GM21619 (cell line): ENCODE measurements at regions not wholly inside any gene's neighbourhood (a gene's known extent, or its start where the extent isn't known, plus 50 kb on each side); places are given as distances from the start of the nearest gene placed in this dataset.

Experiments
- ATAC-seq: cut with Tn5 transposase; IDR thresholded peaks from one replicate; pipeline ENCODE4 v1.9.1; 2021; ENCODE audit not compliant: unreplicated experiment

DNA sequence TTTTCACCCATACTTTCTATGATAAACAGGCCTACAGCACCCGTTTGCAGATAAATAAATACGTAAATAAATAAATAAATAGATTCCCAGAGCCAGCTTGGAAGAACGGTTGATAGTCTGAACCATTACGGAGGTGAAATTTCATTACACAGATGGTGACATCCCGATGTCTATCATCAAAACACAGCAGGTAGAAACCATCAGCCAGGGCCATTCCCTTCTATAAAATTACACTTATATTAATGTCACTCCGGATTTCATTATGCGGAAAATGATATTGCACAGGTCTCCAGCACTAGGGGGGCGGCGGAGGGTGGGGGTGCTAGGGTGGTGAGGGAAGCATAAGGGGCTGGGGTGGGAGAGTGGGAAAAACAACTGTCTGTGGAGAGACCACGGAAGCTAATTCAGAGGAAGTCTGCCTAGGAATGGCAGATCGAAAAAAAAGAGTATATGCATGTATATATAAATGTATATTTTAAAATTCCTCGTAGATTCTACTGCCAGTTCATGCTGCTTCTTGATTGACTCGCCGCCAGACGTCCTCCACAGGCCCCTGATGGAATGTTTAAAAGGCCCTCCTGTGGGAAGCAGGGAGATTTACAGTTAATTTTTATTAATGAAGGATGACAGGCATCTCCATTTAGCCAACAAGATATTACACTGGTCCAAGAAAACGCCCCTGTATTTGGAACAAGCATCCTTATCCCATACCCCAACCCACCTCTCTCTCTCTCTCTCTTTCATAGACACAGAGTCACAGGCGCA lies 1906.0 kb upstream of the PIK3C3 start:
- ATAC-seq, result no peak

DNA sequence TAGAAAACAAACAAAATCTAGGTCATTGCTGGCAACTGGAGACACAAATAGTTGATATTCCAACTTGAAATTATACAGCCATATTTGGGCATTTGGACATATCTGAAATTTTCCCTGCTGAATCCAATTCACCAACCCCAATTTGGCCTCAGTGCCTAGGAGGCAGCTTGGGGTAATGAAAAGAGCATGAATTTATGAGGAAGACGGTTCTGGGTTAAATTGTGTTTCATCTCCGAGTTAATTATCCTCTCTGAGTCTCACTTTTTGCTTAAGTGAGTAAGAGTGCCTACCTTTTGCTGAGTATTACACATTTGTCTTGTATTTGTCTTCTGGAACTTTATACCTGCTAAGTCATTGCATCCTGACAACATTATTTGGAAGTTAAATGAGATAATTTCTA lies 1906.8 kb upstream of the PIK3C3 start:
- no peak for ATAC-seq

DNA sequence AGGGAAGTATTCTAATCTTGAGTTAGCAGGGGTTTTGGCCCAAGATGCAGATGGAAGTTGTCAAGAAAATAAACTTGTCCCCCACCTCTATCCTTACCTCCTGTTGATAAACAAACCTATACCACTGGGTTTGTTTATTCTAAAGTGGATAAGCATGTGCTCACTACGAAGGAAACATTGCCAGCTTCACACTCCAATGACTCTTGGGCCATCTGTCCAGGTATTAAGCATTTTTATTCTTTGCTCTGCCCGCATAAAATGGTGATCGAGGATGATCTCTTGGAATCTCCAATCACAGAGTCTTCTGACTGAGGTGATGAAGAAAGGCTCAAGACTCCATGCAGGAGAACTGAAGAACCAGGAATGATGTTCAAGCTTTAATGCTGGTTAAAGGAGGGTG lies 1908.4 kb upstream of the PIK3C3 start:
- ATAC-seq, result no peak

DNA sequence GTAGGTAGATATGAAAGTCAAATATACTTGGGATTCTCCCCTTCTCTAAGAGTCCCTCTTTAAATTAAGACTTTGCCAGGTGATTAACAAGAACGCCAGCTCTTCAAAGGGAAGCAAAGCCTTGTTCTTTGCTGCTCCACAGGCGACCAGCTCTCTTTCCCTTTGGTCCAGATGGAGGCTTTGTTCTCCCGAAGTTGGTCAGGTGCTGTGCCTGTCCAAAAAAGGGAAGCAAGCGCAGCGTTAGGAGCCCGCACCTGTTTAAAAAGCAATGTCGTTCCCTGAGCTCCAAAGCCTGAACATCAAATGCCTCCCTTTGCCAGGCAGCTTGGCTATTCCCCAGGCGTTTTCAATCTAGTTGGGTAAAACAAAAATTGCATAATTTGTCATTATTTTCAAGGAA lies 1913.1 kb upstream of the PIK3C3 start:
- no peak for ATAC-seq

DNA sequence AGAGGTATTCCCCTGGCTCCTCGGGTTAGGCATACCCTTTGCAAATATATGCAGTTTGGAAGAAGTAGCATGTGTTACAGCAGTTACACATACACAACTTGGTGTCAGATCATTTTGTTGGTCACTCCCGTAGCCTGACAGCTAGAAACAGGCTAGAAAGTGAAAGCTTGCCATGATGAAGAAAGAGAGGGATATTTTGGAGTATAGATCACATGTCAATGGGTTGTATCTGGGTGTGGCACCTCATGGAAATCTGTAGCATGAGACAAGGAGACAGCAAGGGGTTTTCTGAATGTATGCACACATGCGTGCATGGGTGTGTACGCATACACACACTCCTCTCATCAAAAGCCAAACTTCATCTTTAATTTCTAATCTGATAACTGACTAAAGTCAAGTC lies 1914.5 kb upstream of the PIK3C3 start:
- no peak for ATAC-seq

DNA sequence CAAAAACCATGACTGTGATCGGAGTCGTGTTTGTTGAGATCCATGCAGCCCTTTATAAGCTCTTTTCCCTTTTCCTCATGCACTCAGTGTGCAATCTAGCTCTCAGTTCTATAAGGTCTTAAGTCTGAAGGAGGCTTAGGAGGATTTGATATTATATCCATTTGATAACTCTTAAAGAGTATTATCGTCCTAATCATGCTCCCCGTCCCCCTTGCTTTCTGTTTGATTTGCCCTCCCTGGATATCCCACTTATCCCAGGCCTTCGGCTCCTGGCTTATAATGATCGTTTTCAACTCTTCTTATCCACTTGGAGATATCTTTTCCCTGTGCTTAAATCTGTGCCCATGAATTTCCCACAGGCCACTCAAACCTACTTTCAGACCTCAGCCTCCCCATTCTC lies 1917.7 kb upstream of the PIK3C3 start:
- no peak for ATAC-seq

DNA sequence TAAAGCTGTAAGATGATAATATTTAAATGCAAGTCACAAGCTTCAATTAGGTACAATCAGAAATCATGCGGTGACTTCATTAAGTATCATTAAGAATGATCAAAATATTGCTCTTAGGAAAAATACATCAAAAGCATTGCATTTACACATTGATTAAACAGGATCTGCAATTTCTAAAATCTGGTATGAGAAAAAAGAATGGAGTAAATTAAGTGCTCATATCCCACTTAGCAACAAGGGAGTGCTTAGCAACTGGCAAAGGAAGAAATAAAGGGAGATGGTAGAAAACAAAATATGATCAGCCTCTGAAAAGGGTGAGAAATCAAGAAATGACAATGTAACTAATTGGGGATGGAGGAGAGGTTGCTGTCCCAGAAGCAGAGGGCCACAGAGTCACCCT lies 1918.2 kb upstream of the PIK3C3 start:
- ATAC-seq, result no peak

DNA sequence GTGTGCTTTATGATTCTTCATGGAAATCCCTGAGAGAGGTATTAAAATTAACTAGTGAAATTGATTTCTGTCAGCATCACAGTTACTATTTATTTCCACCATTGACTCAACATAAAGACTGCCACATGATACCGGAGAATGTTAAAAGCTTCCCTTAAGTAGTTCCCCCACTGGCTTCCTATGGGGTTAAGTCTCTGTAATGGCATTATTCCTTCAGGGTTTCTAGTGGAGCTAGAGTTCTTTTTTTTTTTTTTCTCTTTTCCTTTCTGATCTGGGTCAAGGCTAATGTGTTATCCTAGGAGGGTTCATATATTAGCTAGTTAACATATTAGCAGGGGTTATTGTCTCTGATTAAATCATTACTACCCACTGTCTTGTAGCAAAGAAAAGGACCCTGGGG lies 1919.1 kb upstream of the PIK3C3 start:
- no peak for ATAC-seq

DNA sequence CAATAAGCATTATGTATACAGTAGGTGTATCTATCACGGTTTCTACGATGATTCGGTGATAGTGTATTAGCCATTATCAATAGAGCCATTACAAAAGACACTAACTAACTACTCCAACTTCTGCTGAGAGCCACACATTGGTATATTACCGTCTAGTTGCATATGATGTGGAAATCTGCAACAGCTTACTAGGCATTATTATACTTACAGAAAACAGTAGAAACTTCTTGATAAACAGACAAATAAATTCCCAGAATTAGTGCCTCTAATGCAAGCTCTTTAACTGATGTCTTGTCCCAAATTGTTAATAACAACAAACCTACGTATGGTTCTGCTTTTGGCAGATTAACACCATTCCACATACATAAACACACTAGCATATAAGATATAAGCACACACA lies 1923.0 kb upstream of the PIK3C3 start:
- no peak for ATAC-seq

DNA sequence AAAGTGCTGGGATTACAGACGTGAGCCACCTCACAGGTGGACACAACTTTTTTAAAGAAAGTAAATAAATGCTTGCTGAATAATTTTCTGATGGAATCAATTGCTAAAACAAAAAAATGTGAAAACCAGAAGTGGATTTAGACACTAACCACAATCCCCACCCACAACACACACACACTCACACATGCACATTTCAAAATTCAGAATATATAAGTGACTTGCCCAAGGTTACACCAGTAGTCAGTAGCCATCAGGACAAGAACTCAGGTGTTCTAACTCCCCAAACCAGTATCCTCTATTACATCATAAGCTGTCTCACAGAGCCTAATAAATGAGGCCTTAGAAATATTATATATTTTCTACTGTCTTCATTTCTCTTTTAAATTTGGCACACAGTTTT lies 1923.6 kb upstream of the PIK3C3 start:
- ATAC-seq, result no peak

DNA sequence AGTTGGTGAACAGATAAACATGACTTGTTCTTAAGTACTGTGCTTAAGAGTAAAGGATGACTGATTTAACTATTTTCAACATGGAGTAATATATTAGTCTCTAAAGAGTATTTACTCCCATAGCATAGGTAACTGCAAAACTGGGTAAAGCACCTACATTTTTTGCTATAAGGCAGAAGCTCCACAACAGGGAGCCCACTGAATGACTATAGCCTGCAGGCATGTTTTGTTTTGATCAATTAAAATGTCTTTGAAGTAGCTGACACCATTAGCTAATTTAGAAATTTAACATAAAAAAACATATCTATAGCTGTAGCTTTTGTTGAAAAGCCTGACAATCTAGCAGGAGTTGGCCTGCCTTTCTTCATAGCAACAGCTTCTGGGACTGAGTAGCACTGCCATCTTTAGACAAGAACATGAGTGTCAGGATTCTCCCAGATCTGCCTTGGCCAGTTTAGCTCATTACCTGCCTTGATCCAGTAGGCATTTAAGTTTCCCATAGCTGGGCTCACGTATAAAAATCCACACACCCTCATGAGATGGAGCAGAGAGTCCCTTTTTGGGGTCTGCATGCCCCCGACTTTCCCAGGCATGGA lies 1935.1 kb upstream of the PIK3C3 start:
- ATAC-seq, result no peak

DNA sequence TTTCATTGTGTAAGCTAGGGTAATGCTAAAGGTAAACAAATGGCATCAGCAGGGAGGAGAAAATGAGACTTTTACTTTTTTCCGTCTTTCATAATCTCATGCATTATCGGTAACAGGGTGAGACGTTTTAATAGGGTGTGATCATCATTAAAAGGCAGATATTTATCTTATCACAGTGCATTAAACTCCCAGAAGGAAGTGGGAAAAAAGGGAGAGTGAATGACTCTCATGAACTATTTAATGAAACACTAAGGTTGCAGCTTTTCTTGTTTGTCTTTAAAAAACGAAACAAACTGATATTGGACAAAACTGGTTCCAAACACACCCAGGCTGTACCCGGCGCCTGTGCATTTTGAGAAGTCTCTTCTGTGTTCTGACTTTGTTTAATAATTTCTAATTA lies 1936.8 kb upstream of the PIK3C3 start:
- no peak for ATAC-seq

DNA sequence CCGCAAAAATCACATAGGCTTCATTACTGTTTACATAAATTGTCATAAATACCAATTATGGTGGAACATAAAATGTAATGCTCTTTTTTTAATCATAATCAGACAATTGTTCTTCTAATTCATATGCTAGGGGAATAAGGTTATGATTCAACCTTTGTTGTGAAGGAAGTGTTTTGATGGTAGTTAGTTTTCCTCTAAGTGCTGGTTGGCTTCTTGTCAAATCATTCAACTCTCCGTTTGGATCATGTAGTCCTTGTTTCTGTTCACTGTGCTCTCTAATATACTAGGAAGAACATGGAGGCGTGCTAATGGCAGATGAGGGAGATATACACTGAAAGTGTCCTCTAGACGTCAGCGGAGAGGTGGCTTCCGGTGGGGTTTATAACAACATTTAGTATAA lies 1938.0 kb upstream of the PIK3C3 start:
- ATAC-seq, result no peak

DNA sequence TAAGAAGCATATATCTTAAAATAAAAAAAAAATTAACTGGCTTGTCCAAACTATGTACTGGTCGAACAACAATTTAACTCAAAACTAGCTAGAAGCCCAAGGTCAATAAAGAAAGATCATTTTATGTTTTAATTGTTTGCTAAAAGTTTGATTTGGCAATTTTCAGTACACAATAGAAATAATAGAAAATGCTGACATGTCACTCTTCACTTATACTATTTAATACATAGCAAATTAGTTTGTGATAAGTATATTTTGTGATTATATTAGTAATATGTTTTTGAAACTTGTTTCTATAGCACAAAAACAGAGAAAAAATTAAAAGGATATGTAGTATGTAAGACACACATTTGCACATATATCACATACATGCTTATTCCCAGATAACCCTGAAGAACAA lies 1938.6 kb upstream of the PIK3C3 start:
- no peak for ATAC-seq

DNA sequence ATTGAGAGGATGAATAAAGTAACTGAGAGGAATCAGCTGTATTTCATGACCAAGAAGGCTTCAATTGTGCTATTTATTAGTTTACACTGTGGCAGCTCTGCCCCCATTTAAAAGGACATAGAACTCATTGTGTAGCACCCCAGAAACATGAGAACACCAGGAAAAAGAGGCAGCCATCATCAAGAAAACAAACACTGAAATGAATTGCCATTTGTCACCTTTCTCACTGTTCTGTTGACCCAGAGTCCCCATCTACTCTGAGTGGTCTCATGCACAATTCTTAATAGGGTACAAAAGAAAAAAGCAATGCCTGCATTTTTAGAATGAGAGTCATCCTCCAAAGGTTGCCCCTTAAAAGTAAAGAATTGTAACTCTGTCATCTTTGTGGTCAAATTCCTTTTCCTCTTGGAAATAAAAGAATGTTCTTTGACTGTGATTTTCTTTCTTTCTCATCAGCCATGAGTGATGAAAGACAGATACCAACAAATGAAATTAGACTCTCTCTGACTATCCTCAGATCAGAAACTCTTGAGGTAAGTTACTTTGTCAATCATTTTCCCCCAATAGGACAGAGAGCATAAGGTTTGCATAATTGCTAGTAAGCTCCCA lies 1941.9 kb upstream of the PIK3C3 start:
- ATAC-seq, result no peak

DNA sequence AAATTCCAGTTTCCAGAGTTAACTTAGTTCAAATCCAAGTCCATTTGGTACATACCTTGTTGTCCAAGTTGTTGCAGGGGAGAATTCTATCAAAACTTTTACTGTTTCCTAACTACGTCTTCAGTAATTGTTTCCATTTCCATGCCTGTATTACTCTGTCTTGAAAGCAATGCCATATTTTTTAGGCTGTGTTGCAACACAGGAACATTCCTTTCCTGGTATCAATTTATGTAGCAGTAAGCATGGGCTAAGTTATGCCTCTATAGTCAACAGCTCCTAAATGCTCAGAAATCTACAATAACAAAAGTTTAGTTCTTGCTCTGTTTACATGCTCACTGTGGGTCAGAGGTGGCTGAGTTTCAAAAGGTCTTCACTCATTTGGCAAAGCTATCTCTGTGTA lies 1943.8 kb upstream of the PIK3C3 start:
- no peak for ATAC-seq

DNA sequence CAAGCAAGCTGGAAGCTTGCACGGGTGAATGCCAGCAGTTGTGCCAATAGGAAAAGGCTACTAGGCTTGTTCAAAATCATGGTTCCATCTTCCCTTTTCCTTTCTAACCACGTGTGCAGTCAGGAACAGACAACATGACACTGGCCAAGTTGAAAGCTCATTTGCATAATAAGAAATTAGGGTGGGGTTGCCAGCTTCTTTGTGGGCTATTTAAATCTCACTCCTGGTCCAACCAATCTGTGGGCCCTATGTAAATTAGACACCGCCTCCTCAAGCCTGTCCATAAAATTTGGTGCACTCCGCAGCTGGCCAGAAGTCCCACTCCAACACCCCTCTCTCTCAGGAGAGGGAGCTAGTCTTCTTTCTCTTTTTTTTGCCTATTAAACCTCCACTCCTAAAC lies 1948.4 kb upstream of the PIK3C3 start:
- ATAC-seq, result no peak

DNA sequence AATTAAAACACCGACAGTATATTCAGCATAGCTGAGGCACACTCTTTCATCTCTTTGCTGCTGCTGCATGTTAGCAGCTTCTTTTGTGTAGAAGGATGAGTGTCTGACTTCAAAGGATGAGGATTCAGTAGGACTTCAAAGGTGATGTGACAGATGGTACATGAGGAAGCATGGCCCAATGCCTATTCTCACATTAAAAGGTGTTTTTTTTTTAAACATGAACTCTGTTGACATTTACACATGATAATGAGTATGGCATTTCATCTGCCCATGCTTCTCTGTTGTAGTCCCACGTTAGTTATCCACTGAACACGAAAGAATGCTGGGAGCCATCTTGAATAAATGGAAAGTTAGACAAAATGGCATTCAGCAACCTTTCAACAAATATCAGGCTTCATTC lies 1950.8 kb upstream of the PIK3C3 start:
- ATAC-seq, result no peak

DNA sequence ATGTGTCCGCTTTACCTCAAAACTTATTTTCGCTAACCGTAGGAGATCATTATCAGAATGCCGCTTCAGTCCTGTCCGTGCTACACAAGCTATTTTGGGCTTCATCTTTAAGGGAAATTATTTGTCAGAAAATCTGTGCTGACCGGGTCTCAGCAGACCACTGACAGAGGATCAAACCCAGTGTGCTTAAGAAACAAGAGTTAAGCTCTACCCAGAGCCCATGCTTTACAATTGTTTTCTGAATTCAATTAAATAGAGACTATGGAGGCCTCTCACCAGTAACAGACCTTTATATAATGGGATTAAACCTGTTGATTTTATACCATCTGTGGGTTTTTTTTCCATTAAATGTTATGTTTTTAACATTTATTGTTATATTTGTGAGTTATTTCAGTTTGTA lies 1956.7 kb upstream of the PIK3C3 start:
- ATAC-seq, result no peak

DNA sequence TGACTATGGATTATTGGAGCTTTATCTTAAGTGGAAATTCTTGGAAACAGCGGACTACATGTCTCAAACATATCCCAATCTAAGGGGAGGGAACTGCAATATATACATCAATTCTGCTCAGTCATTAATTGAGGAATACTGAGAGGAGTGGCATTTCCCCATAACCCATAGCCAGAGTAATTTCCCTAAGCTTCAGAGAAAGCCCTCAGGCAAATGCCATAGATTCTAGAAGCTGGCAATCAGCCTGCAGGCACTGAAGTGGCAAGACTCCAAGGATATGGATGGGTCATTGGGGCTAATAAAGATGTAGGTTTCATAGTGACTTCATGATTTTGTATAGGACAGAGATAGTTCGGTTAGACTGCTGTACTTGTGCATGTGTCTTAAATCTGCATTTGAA lies 1960.5 kb upstream of the PIK3C3 start:
- ATAC-seq, result no peak

DNA sequence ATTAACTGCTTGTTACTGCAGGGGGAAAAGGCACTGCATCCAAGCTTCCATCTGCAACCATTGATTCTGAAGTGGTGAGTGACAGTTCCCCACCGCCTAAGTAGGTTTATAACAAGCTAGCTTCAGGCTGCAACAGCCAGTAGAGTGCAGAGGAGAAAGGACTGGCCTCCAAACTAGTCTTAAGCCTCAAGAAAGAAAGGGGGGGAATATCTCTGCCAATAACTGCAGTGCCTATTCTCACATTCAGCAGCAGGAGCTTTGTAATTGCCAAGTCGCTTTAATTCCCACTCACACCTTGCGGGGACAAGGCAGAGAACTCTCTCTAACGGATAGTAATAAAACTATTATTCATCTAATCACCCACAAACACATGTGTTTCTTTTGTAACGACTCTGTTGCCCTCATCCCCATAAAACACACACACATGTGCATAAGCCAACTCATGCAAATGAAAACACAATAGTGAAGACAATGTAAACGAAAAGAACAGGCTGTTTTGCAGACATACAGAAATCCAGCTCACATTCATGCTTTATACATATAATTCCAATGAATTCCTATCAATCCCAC lies 1963.3 kb upstream of the PIK3C3 start:
- no peak for ATAC-seq

DNA sequence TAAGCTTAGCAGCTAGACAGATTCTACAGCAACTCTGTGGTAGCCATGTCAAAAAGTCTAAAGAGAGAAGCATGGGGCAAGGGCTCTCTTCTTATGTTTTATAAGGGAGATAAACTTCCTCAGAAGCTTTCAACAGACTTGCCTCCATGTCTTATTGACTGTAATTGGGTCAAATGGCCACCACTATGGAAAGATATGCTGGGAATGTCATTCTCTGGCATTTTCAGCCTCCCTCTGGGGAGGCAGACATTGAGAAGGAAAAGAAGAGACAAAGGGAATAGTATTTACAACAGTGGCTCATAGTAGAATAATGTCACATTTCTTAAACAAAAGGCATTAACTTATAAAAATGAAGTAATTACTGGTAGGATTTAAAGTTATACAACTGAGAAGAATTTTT lies 1964.5 kb upstream of the PIK3C3 start:
- ATAC-seq, result no peak
